ENCODE measurements at regions not wholly inside any gene's neighbourhood (a gene's known extent, or its start where the extent isn't known, plus 50 kb on each side); places are given as distances from the start of the nearest gene placed in this dataset.
"Not testable (repeated sequence)": the region's sequence is repeated elsewhere in the genome, so short reads cannot be mapped to it uniquely, and the experiment has no call there.

DNA sequence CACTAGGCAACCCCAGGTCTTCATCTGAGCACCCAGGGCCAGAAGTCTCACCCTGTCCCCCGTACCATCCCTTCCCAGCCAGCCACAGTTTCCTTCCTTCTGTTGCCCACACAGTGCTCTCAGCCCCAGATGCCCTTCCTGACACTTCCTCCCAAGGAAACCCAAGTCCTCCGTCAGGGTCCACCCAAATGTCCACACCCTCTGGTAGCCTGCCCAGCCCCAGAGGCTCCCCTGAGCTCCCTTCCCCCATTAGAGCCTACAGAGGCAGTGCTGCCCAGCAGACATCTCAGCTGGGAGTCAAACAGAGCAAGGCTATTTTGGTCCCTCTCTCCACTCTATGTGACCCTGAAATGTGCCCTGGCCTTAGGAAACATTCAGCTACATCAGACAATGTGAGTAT is 338.0 kb downstream of the CACNA1B start:
- H3K27me3 Mint-ChIP-seq (ENCODE audit: low read depth); H3K4me1 Mint-ChIP-seq; ATAC-seq; CTCF ChIA-PET; H3K36me3 Mint-ChIP-seq; H3K4me3 Mint-ChIP-seq; DNase-seq (ENCODE audit: low spot score); POLR2A ChIA-PET; H3K9me3 Mint-ChIP-seq; H3K27ac Mint-ChIP-seq: not testable (repeated sequence)

DNA sequence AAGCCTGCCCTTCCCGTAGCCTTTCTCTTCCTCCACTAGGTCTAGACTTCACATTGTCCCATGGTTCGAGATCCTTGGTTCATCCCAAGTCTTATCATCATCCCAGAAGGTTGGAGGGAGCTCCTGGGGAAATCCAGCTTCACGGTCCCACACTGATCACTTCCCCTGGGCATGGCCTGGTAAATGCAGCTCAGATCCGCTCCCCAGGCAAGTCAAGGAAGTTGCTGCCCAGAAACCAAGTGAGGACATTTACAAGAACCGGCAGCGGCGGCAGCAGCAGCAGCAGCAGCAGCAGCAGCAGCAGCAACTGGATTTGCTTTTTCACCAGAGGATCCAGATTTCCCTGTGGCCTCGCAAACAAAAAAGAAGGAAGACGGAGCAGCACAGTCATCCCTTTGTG is 339.2 kb downstream of the CACNA1B start:
- H3K27ac Mint-ChIP-seq; H3K4me3 Mint-ChIP-seq; H3K27me3 Mint-ChIP-seq (ENCODE audit: low read depth); H3K4me1 Mint-ChIP-seq; H3K36me3 Mint-ChIP-seq; ATAC-seq; POLR2A ChIA-PET; DNase-seq (ENCODE audit: low spot score); CTCF ChIA-PET; H3K9me3 Mint-ChIP-seq: not testable (repeated sequence)

DNA sequence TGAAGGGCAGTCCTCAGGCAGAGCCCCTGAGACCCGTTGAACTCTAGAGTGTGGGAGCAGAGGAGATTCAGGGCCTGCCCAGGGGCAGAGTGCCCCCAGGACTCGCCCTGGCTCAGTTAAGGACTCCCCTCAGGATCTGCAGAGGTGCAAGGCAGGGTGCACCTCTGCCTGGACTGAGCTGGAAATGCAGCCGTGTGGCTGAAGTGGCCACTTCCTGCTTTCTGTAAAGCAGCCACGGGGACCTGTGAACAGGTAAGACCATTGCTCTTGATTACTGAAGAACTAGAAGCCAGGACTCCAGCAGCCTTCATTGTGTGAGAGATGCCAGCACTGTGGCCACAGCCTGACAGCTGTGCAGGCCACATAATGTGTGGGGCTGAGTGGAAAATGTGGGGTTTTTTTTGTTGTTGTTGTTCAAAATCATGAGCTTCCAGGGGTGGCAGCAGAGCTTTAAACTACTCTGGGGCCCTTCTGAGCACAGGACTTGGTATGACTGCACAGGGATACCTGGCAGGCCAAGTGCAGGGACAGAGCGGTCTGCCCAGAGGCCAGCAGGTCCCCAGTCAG is 339.8 kb downstream of the CACNA1B start:
- ATAC-seq: peak; percentile 3
- peak overlapping the region; percentile 57 for H3K27ac Mint-ChIP-seq
- H3K4me1 Mint-ChIP-seq; DNase-seq (ENCODE audit: low spot score); POLR2A ChIA-PET; H3K36me3 Mint-ChIP-seq; H3K4me3 Mint-ChIP-seq; H3K9me3 Mint-ChIP-seq; CTCF ChIA-PET; H3K27me3 Mint-ChIP-seq (ENCODE audit: low read depth): not testable (repeated sequence)

DNA sequence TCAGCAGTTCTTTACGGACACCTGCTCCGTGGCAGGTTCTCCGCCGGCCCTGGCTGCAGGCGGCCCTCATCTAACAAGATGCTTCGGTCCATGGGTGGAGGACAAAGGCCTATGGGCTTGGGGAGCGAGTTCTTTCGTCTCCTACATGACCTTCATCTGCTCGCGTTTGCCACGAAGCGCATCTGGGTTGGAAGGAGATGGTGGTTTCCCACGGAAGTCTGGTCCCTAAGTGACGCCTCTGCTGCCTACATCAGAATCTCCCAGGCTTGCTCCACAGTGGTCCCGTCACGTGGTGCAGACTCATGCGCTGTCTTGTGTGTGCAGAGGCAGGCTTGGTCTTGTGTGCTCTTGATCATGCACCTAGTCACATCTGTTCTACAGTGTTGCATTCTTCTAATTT is 341.7 kb downstream of the CACNA1B start:
- ATAC-seq; CTCF ChIA-PET; H3K27me3 Mint-ChIP-seq (ENCODE audit: low read depth); H3K4me1 Mint-ChIP-seq; H3K4me3 Mint-ChIP-seq; H3K9me3 Mint-ChIP-seq; POLR2A ChIA-PET; H3K36me3 Mint-ChIP-seq; DNase-seq (ENCODE audit: low spot score); H3K27ac Mint-ChIP-seq: not testable (repeated sequence)

DNA sequence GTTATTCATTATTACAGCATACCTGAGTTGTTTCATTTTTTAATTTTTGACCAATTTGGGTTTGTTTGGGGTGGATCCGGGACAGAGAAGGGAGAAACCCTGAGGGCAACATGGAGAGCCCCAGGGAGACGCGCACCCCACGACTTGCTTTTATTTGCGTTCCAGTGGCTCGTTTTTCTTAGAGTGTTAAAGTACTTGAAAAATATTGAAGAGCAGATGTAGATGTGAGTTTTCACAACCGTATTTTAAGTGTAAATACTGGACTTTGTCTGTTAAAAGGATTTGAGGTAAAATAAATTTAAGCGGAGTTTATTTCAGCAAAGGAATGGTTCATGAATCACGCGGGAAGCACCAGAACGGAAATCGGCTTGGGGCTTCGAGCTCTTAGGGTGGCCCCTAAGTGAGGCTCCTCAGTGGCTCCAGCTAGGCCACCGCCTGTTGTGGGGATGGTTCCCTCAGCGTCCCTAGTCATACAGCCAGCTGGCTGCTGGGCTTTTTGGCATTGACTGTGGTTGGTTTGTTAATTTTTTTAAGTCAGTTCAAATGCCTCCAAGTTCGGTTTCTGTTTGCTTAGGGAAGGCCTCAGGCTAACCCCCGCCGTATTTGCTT is 344.0 kb downstream of the CACNA1B start:
- peak; percentile 6 for ATAC-seq
- H3K36me3 Mint-ChIP-seq; CTCF ChIA-PET; H3K9me3 Mint-ChIP-seq; H3K4me1 Mint-ChIP-seq; POLR2A ChIA-PET; DNase-seq (ENCODE audit: low spot score); H3K27me3 Mint-ChIP-seq (ENCODE audit: low read depth): not testable (repeated sequence)
- peak overlapping the region; percentile 76 for H3K4me3 Mint-ChIP-seq
- peak overlapping the region; percentile 76; the same call in 1 of the 2 replicates for H3K27ac Mint-ChIP-seq

DNA sequence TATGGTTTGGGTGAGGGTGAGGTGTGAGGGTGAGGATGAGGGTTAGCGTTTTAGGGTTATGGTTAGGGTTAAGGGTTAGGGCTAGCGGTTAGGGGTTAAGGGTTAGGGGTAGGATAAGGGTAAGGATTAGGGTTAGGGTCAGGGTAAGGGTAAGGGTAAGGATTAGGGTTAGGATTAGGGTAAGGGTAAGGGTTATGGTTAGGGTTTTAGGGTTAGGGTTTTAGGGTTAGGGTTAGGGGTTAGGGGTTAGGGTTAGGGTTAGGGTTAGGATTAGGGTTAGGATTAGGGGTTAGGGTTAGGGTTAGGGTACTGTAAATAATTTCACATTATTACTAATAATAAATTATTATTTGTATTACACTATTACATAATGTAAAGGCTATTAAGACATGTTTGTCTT is 359.5 kb downstream of the CACNA1B start:
- ATAC-seq; H3K9me3 Mint-ChIP-seq; H3K4me3 Mint-ChIP-seq; H3K27me3 Mint-ChIP-seq (ENCODE audit: low read depth); DNase-seq (ENCODE audit: low spot score); H3K4me1 Mint-ChIP-seq; H3K27ac Mint-ChIP-seq; CTCF ChIA-PET; H3K36me3 Mint-ChIP-seq; POLR2A ChIA-PET: not testable (repeated sequence)

DNA sequence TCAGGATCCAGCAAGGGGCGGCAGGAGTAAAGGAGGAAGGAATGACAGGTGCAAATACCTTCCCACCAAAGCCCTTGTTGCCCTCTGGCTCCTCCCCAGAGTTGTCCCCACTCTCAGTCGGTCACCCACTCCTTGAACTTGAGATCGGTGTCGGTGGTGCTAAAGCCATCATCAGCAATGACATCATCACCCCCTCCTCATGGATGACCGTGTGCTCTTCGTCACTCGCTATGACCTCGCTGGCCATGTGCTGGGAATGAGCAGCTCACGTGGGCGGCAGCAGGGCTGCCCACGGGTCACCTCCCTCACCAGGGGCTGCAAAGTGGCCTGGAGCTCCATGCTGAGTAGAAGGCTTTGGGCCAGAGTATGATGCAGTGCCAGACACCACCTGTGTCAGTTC is 405.3 kb downstream of the CACNA1B start:
- H3K4me1 Mint-ChIP-seq; H3K27ac Mint-ChIP-seq; H3K36me3 Mint-ChIP-seq; POLR2A ChIA-PET; DNase-seq (ENCODE audit: low spot score); H3K9me3 Mint-ChIP-seq; H3K27me3 Mint-ChIP-seq (ENCODE audit: low read depth); ATAC-seq; H3K4me3 Mint-ChIP-seq; CTCF ChIA-PET: not testable (repeated sequence)
